ENCODE measurements at regions not wholly inside any gene's neighbourhood (a gene's known extent, or its start where the extent isn't known, plus 50 kb on each side); places are given as distances from the start of the nearest gene placed in this dataset.

DNA sequence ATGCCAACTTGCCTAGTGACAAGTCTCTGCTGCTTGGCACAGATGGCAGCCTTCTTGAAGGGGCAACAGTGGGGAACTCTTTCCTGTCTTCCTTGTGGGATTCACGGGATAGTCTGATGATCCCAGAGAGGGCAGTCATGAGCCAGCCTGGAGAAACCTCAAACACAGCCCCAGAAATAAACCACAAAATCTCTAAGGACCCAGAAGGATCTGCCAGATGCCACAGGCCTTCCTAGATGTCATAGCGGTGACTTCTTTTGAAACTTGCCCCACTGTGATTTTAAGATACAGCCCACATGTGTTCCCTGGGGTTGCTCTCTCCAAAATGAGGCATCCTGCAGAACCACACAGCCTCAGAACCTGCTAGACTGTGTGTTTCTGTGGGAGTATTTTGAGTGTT is 707.6 kb upstream of the TSPY4 start:
- no peak for TF ChIP-seq CTCF (IDR thresholded peaks at IDR 0.05 in 8 of 11, conservative IDR thresholded peaks at IDR 0.05 in 3 of 11)
- no peak for TF ChIP-seq POLR2AphosphoS5 (IDR thresholded peaks at IDR 0.05)
- no peak for TF ChIP-seq POLR2A (IDR thresholded peaks at IDR 0.05)
- no peak overlapping the region for H3K4me3 ChIP-seq
- no peaks in the 10 kb centered on the region for H3K9me3 ChIP-seq
- intact Hi-C loops (cut with DNase I; ENCODE audit: low total_unique reads), result no loop called here
- no peak overlapping the region for H3K27ac ChIP-seq
- no peaks in the 10 kb centered on the region for H3K4me1 ChIP-seq
- no peaks in the 10 kb centered on the region for H3K27me3 ChIP-seq (replicated peaks in 1 of 7)
- no peak for DNase-seq
- 55 to 86% (median 68%) methylated on average over 1 to 2 of the region's 2 CpGs; no CpG with 5 or more reads in 2 of the 5 donors for WGBS, 5 donors
- no peaks in the 10 kb centered on the region for H3K36me3 ChIP-seq

- WGBS, 5 donors, result 89% methylated on average over 5 of the region's 5 CpGs; no CpG with 5 or more reads in 3 of the 5 donors
- no peak overlapping the region for H3K27ac ChIP-seq
- no peaks in the 10 kb centered on the region for H3K4me1 ChIP-seq
- H3K36me3 ChIP-seq, result no peaks in the 10 kb centered on the region
- intact Hi-C loops (cut with DNase I; ENCODE audit: low total_unique reads), result no loop called here
- H3K9me3 ChIP-seq, result no peaks in the 10 kb centered on the region
- no peaks in the 10 kb centered on the region for H3K27me3 ChIP-seq (replicated peaks in 1 of 7)
- no peak for DNase-seq
- no peak for TF ChIP-seq CTCF (IDR thresholded peaks at IDR 0.05 in 8 of 11, conservative IDR thresholded peaks at IDR 0.05 in 3 of 11)
- no peak for TF ChIP-seq POLR2AphosphoS5 (IDR thresholded peaks at IDR 0.05)
- TF ChIP-seq POLR2A (IDR thresholded peaks at IDR 0.05), result no peak
- H3K4me3 ChIP-seq, result no peak overlapping the region
Measured at GRCh38 chrY:8638111-8638510, 699.2 kb upstream of the TSPY4 start.

DNA sequence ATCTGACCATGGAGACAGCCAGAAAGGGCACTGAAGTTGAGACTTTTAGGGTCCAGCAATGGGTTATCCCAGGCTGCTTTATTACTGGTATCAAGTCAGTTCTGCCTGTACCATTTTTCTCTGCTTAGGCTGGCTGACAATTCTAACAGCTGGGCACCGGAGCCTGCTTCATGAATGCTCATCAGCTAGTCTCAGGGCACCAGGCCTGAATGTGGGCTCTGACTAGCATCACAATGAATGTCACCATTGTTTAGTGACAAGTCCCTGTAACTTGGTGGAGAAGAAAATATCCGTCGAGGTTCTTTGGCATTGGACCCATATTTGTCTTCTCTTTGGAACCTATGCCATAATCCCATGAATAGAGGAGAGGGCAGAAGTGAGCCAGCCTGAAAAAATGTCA is 692.3 kb upstream of the TSPY4 start:
- no peak for TF ChIP-seq POLR2AphosphoS5 (IDR thresholded peaks at IDR 0.05)
- no peak for TF ChIP-seq CTCF (IDR thresholded peaks at IDR 0.05 in 8 of 11, conservative IDR thresholded peaks at IDR 0.05 in 3 of 11)
- no peak for TF ChIP-seq POLR2A (IDR thresholded peaks at IDR 0.05)
- Histone ChIP-seq H3K27me3 (replicated peaks in 1 of 7) (no peaks in the 10 kb centered on the region), H3K36me3 (no peaks in the 10 kb centered on the region), H3K4me1 (no peaks in the 10 kb centered on the region), H3K9me3 (no peaks in the 10 kb centered on the region), H3K4me3 (no peak overlapping the region), H3K27ac (no peak overlapping the region)
- WGBS, 5 donors, result 72 to 100% (median 100%) methylated on average over 1 to 3 of the region's 3 CpGs; no CpG with 5 or more reads in 2 of the 5 donors
- intact Hi-C loops (cut with DNase I; ENCODE audit: low total_unique reads), result no loop called here
- no peak for DNase-seq

DNA sequence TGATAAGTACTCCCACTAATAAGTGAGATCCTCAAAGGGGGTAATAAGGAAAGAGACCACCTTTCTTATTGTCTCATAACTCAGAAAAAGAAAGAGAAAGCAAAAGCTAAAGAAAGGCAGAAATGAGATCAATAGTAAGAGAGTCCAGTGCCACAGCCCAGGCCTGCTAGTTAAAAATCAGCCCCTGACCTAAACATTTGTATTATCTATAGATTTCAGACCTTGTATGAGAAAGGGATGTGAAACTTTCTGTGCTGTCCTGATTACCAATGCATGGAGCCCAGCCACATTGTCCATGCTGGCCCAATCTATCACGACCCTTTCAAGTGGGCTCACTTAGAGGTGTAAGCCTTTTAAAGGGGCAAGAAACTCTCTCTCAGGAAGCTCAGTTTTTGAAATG is 684.8 kb upstream of the TSPY4 start:
- no peaks in the 10 kb centered on the region for H3K36me3 ChIP-seq
- H3K4me3 ChIP-seq, result no peak overlapping the region
- H3K4me1 ChIP-seq, result no peaks in the 10 kb centered on the region
- no peaks in the 10 kb centered on the region for H3K9me3 ChIP-seq
- 13 to 67% (median 43%) methylated on average over 1 of the region's 1 CpG; no CpG with 5 or more reads in 2 of the 5 donors for WGBS, 5 donors
- DNase-seq, result no peak
- intact Hi-C loops (cut with DNase I; ENCODE audit: low total_unique reads), result no loop called here
- no peak for TF ChIP-seq CTCF (IDR thresholded peaks at IDR 0.05 in 8 of 11, conservative IDR thresholded peaks at IDR 0.05 in 3 of 11)
- TF ChIP-seq POLR2A (IDR thresholded peaks at IDR 0.05), result no peak
- TF ChIP-seq POLR2AphosphoS5 (IDR thresholded peaks at IDR 0.05), result no peak
- no peak overlapping the region for H3K27ac ChIP-seq
- H3K27me3 ChIP-seq (replicated peaks in 1 of 7), result no peaks in the 10 kb centered on the region

Data from spleen (tissue), 11 donors.